Hematopoietic multipotent progenitor cell treated with erythropoietin and hydrocortisone succinate and interleukin-3 and kit ligand, for 6 days (in vitro differentiated cells): ENCODE measurements at regions not wholly inside any gene's neighbourhood (a gene's known extent, or its start where the extent isn't known, plus 50 kb on each side); places are given as distances from the start of the nearest gene placed in this dataset.
A peak's percentile ranks its signal among the peaks of the same experiment; 100 is the strongest.
"Not testable (repeated sequence)": the region's sequence is repeated elsewhere in the genome, so short reads cannot be mapped to it uniquely, and the experiment has no call there.

Experiments
- DNase-seq: peaks from one replicate; pipeline ENCODE4 v3.0.0-alpha.2; 2015

- no peak for DNase-seq
These were observed 258.9 kb downstream of the COL12A1 start for GRCh38 chr6:74946961-74947360.

GRCh38 chr6:74942130-74942529 lies 263.7 kb downstream of the COL12A1 start:
- DNase-seq, result no peak

GRCh38 chr6:74941424-74941823 lies 264.4 kb downstream of the COL12A1 start:
- DNase-seq, result no peak

GRCh38 chr6:74939721-74940620 lies 265.9 kb downstream of the COL12A1 start:
- DNase-seq, result no peak

GRCh38 chr6:74939151-74939708 lies 266.6 kb downstream of the COL12A1 start:
- DNase-seq, result no peak

DNA sequence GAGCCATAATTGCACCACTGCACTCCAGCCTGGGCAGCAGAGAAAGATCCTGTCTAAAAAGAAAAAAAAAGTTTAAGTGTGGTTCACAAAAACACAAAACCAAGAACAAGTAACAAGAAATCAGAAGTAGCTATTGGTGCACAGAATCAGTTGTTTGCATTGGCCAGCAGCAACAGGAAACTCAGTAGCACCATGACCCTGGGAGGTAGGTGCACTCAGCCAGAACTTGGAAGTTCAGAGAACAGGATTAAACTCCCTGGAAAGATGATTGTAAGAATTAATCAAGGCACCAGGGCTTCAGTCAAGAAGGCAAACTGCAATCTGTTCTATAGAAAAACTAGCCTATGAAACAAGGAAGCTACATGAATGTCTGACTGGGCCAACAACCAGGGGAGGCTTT lies 267.9 kb downstream of the COL12A1 start:
- DNase-seq, result no peak

- no peak for DNase-seq
These were observed 269.0 kb downstream of the COL12A1 start for GRCh38 chr6:74936886-74937285.

DNA sequence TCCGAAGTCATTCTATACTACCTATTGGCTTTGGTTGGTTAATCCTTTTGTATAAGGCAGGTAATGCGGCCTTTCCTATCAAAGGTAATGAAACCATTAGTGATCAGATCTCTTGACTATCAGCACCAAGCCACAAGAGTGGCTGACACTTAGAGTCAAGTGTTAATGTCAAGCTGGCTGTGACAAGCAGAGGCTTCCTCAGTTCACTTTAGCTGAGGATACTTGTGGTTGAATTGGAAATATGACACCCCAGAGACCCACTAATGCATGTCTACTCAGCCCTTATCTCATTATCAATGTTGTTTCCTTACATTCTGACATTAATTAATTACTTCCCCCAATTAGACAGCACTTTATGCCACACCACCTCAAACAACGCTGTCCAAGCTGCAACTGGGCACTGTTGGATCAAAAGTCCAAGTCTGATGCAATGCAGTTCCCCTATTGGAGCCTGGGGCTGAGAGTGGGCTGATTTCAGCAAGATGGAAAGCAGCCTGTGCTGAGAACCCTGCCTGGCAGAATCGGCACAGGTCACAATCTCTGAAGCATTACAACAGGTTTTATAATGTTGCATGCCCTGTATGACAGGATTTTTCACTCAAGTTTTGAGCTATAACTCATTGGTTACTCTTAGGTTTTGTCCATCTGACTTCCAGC lies 273.5 kb downstream of the COL12A1 start:
- no peak for DNase-seq

- DNase-seq, result no peak
These were observed 274.3 kb downstream of the COL12A1 start for GRCh38 chr6:74931558-74931957.

- DNase-seq, result no peak
These were observed 277.6 kb downstream of the COL12A1 start for GRCh38 chr6:74928203-74928602.

DNA sequence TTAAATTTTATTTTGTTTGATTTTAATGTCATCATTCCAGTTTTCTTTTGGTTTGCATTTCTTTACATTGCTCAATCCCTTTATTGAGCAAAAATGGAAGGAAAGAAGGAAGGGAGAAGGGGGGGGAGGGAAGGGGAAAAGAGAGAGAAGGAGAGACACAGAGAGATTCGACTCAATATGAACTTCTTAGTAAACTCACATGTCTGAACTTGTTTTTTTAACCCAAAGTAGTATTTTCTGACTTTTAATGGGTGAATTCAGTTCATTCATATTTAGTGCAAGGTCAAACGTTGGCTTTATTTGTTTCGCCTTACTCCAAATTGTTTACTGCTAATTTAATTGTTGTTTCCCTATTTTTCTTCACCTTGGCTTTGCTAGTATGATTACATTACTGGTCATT lies 278.6 kb downstream of the COL12A1 start:
- no peak for DNase-seq

GRCh38 chr6:74925683-74926082 lies 280.2 kb downstream of the COL12A1 start:
- DNase-seq, result peak; percentile 58

DNA sequence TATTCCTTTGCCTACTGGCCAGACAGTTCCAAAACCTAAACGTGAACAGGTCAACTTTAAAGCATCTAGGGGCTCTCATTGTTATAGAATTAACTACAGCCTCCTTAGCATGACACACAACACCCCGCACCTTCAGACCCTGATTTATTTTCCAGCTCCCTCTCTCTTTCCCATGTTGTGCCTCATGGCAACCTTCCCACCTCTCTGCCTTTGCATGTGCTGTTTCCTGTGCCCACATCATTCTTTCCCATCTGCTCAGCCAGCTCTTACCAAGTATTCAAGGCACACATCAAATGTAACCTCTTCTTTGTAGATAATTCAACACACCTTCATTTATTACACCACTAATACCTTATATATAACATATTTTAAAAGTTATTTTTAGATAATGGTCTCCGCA lies 291.0 kb downstream of the COL12A1 start:
- DNase-seq, result no peak

DNA sequence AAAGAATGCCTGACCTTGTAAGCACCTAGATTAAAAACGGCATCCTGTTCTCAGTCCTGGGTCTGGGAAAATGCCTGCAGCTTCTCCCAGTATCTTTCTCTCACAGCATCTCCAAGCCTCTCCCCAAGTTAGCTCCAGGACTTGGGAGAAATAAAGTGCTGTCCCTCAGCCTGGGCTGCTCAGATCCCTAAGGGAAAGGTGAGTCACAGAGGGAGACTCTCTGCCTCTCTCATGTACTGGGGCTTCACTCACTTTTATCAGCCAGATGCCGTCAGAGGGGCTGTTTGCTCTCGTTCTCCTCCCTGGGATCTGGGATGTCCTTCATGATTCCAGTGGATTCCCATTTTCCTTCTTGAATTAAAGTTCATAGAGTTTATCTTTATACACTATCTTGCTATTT lies 293.6 kb downstream of the COL12A1 start:
- DNase-seq, result no peak

DNA sequence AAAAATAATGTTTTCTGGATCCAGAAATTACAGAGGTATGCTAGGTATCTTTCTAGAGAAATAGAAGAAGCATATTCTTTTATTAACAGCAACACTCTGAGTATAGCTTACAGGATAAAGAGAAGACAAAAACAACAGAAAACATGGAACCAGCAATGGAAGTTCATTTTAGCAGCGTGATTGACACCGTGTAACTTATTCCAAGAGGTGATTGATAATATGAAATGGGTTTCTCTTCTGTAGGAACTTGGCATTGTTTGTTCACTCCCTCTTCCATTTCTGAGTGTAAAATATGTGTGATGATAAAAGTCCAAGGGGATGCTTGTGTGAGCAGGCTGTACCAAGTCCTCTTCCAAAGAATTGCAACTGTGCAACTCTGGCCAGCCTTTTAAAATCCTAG lies 303.0 kb downstream of the COL12A1 start:
- no peak for DNase-seq

DNA sequence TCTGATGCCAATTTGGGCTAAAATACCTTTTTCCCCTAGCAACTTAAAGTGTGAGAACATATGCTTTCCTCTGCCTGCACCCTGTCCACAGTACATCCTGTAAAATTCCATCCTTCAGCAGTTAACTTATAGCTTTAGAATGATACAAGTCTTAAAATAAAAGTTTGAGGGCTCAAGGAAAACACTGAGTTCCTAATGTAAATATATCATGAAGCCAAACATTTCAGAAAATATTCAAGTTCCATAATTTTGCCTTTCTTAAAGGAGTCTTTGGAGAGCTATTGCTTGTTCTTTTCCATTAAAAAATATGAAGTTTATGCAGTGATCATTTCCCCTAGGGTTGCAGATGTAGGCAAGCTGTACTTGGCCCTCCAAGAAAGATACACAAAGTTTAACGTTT lies 303.8 kb downstream of the COL12A1 start:
- DNase-seq, result no peak

GRCh38 chr6:74901576-74901975 lies 304.3 kb downstream of the COL12A1 start:
- no peak for DNase-seq

GRCh38 chr6:74899416-74899815 lies 306.4 kb downstream of the COL12A1 start:
- DNase-seq, result no peak

GRCh38 chr6:74892091-74892490 lies 313.8 kb downstream of the COL12A1 start:
- no peak for DNase-seq

DNA sequence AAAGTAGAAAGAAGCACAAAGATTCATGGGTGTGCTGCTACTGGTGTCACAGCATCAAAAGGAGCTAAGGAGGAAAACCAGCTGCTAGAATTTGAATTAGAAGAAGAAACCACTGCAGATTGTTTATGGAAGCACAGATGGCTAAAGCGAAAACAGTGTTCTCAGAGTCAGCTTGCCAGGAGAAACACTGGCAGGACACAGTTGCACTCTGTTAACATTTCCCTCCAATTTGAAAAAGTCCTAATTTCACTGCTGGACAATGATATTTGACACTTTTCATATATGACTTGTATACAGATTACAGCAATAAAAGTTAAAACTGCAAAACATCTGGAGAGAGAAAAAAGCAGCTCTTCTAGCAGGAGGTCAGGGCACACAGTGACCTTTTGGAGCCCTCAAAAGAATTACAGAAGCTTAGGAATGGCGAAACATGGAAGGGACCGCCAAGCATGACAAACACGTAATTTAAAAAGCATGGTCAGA lies 314.5 kb downstream of the COL12A1 start:
- no peak for DNase-seq

DNA sequence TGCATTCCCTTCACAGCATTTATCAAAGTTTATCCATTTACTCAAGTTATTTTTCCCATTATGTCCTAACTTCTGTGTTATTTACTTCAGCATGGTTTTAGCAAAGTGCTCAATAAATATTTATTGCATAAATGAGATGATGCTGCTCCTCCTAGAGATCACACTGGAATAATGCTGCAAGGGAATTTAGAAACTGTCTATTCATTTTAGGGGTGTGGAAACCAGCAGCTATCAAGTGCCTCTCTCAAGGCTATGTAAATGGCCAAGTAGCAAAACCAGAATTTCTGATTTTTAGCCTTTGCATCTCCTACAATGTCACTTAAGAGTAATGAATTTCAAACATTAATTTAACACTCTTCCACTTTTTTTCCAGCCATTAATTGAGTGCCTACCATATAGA lies 316.2 kb downstream of the COL12A1 start:
- no peak for DNase-seq

DNA sequence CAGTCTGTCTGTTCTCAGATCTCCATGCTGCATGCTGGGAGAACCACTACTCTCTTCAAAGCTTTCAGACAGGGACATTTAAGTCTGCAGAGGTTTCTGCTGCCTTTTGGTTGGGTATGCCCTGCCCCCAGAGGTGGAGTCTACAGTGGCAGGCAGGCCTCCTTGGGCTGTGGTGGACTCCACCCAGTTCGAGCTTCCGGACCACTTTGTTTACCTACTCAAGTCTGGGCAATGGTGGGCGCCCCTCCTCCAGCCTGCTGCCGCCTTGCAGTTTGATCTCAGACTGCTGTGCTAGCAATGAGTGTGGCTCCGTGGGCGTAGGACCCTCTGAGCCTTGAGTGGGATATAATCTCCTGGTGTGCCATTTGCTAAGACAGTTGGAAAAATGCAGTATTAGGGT lies 317.1 kb downstream of the COL12A1 start:
- DNase-seq, result not testable (repeated sequence)

GRCh38 chr6:74879976-74880375 lies 325.9 kb downstream of the COL12A1 start:
- no peak for DNase-seq

GRCh38 chr6:74879234-74879633 lies 326.6 kb downstream of the COL12A1 start:
- DNase-seq, result no peak
